ENCODE measurements at regions not wholly inside any gene's neighbourhood (a gene's known extent, or its start where the extent isn't known, plus 50 kb on each side); places are given as distances from the start of the nearest gene placed in this dataset.
"Not testable (repeated sequence)": the region's sequence is repeated elsewhere in the genome, so short reads cannot be mapped to it uniquely, and the experiment has no call there.

GRCh38 chrX:4547213-4547836 lies 833.9 kb upstream of the PRKX start:
- DNase-seq (ENCODE audit: low read depth, low spot score), result peak; percentile 26
- H3K4me3 ChIP-seq (ENCODE audit: low read length), result no peak overlapping the region

- DNase-seq (ENCODE audit: low read depth, low spot score), result not testable (repeated sequence)
Measured at GRCh38 chrX:4546178-4546577, 832.7 kb upstream of the PRKX start.

GRCh38 chrX:4528247-4528646 lies 814.8 kb upstream of the PRKX start:
- H3K4me3 ChIP-seq (ENCODE audit: low read length), result no peak overlapping the region
- DNase-seq (ENCODE audit: low read depth, low spot score), result no peak

More at GRCh38 chrX:4546178-4546577, 832.7 kb upstream of the PRKX start:
- not testable (repeated sequence) for H3K4me3 ChIP-seq (ENCODE audit: low read length)

GRCh38 chrX:4485912-4486311 lies 772.5 kb upstream of the PRKX start:
- no peak for DNase-seq (ENCODE audit: low read depth, low spot score)
- no peak overlapping the region for H3K4me3 ChIP-seq (ENCODE audit: low read length)

- H3K4me3 ChIP-seq (ENCODE audit: low read length), result no peak overlapping the region
- no peak for DNase-seq (ENCODE audit: low read depth, low spot score)
Measured at GRCh38 chrX:4484266-4484665, 770.8 kb upstream of the PRKX start.

- DNase-seq (ENCODE audit: low read depth, low spot score), result no peak
- no peak overlapping the region for H3K4me3 ChIP-seq (ENCODE audit: low read length)
Measured at GRCh38 chrX:4451591-4451990, 738.1 kb upstream of the PRKX start.

GRCh38 chrX:4450177-4450576 lies 736.7 kb upstream of the PRKX start:
- DNase-seq (ENCODE audit: low read depth, low spot score), result no peak
- H3K4me3 ChIP-seq (ENCODE audit: low read length), result no peak overlapping the region

GRCh38 chrX:4435905-4436304 lies 722.5 kb upstream of the PRKX start:
- no peak overlapping the region for H3K4me3 ChIP-seq (ENCODE audit: low read length)
- no peak for DNase-seq (ENCODE audit: low read depth, low spot score)

- DNase-seq (ENCODE audit: low read depth, low spot score), result no peak
- no peak overlapping the region for H3K4me3 ChIP-seq (ENCODE audit: low read length)
Measured at GRCh38 chrX:4397471-4397870, 684.0 kb upstream of the PRKX start.

GRCh38 chrX:4382273-4382672 lies 668.8 kb upstream of the PRKX start:
- H3K4me3 ChIP-seq (ENCODE audit: low read length), result no peak overlapping the region
- DNase-seq (ENCODE audit: low read depth, low spot score), result no peak

- H3K4me3 ChIP-seq (ENCODE audit: low read length), result no peak overlapping the region
- DNase-seq (ENCODE audit: low read depth, low spot score), result no peak
Measured at GRCh38 chrX:4380710-4381109, 667.3 kb upstream of the PRKX start.

- no peak overlapping the region for H3K4me3 ChIP-seq (ENCODE audit: low read length)
- DNase-seq (ENCODE audit: low read depth, low spot score), result no peak
Measured at GRCh38 chrX:4379071-4379470, 665.6 kb upstream of the PRKX start.

GRCh38 chrX:4373791-4374190 lies 660.3 kb upstream of the PRKX start:
- DNase-seq (ENCODE audit: low read depth, low spot score), result no peak
- no peak overlapping the region for H3K4me3 ChIP-seq (ENCODE audit: low read length)

- no peak for DNase-seq (ENCODE audit: low read depth, low spot score)
- no peak overlapping the region for H3K4me3 ChIP-seq (ENCODE audit: low read length)
Measured at GRCh38 chrX:4358577-4358976, 645.1 kb upstream of the PRKX start.

- no peak overlapping the region for H3K4me3 ChIP-seq (ENCODE audit: low read length)
- DNase-seq (ENCODE audit: low read depth, low spot score), result no peak
Measured at GRCh38 chrX:4322916-4323315, 609.5 kb upstream of the PRKX start.

- no peak for DNase-seq (ENCODE audit: low read depth, low spot score)
- no peak overlapping the region for H3K4me3 ChIP-seq (ENCODE audit: low read length)
Measured at GRCh38 chrX:4320436-4320947, 607.0 kb upstream of the PRKX start.

- no peak for DNase-seq (ENCODE audit: low read depth, low spot score)
- no peak overlapping the region for H3K4me3 ChIP-seq (ENCODE audit: low read length)
Measured at GRCh38 chrX:4315891-4316290, 602.4 kb upstream of the PRKX start.

- H3K4me3 ChIP-seq (ENCODE audit: low read length), result no peak overlapping the region
- DNase-seq (ENCODE audit: low read depth, low spot score), result no peak
Measured at GRCh38 chrX:4314586-4314985, 601.1 kb upstream of the PRKX start.

GRCh38 chrX:4277122-4277521 lies 563.7 kb upstream of the PRKX start:
- peak; percentile 14 for DNase-seq (ENCODE audit: low read depth, low spot score)
- H3K4me3 ChIP-seq (ENCODE audit: low read length), result no peak overlapping the region

GRCh38 chrX:4268676-4269075 lies 555.2 kb upstream of the PRKX start:
- no peak overlapping the region for H3K4me3 ChIP-seq (ENCODE audit: low read length)
- no peak for DNase-seq (ENCODE audit: low read depth, low spot score)

- H3K4me3 ChIP-seq (ENCODE audit: low read length), result no peak overlapping the region
- DNase-seq (ENCODE audit: low read depth, low spot score), result no peak
Measured at GRCh38 chrX:4265036-4265435, 551.6 kb upstream of the PRKX start.

Measured in Jurkat, Clone E6-1 (cell line).